T-helper 1 cell (primary cell): ENCODE measurements at regions not wholly inside any gene's neighbourhood (a gene's known extent, or its start where the extent isn't known, plus 50 kb on each side); places are given as distances from the start of the nearest gene placed in this dataset.
"Not testable (repeated sequence)": the region's sequence is repeated elsewhere in the genome, so short reads cannot be mapped to it uniquely, and the experiment has no call there.

Source experiments
- DNase-seq, 5 donors: peaks; one replicate each; pipeline ENCODE4 v3.0.0-alpha.2; 2012 to 2020

DNA sequence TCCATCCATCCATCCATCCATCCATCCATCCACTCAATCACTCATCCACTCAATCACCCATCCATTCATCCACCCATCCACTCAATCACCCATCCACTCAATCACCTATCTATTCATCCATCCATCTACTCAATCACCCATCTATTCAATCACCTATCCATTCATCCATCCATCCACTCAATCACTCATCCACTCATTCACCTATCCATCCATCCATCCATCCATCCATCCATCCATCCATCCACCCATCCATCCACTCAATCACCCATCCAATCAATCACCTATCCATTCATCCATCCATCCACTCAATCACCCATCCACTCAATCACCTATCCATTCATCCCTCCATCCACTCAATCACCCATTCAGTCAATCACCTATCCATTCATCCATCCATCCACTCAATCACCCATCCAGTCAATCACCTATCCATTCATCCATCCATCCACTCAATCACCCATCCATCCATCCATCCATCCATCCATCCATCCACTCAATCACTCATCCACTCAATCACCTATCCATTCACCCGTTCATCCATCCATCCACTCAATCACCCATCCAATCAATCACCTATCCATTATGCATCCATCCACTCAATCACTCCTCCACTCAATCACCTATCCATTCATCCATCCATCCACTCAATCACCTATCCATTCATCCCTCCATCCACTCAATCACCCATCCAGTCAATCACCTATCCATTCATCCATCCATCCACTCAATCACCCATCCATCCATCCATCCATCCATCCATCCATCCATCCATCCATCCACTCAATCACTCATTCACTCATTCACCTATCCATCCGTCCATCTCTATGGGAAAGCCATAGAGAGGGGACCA, 114.7 kb upstream of the ZBTB40 start:
- not testable (repeated sequence) for DNase-seq

GRCh38 chr1:22338071-22338765, 113.4 kb upstream of the ZBTB40 start:
- DNase-seq: no peak

DNA sequence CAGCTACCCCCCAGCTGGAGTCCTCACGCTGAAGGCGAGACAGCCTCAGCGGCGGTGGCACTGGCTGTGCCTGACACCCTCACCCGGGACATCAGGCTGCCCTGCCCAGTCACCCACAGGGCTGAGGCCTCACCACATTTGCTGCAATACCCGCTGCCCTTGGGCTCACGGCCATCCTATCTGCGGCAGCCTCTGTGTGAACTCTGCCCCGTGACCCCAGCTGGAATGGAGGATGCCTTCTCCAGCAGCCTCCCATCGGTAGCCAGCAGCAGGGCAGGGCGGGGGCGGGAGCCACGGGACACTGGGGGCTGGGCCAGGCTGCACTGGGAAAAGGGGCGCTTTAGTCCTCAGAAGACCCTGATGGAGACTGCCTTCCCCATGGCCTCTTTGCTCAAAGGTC, 112.4 kb upstream of the ZBTB40 start:
- DNase-seq: no peak

GRCh38 chr1:22340066-22340465, 111.6 kb upstream of the ZBTB40 start:
- DNase-seq: no peak

DNA sequence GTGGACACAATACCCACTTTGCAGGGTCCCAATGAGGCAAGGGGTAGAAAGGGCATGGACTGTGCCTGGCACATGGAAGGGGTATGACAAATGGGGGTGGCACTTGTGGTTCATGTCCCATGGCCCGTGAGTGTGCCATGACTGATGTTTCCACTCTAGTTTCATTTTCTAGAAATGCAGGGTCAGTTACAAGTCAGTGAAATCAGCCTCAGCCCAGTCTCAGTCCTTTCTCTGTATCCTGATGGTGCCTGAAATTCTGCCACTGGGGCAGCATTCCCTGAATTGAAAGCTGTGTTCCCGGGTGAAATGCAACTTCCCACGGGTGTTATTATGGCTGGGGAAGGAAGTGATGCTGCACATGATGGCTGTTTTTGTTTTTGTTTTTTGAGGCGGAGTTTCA, 110.8 kb upstream of the ZBTB40 start:
- no peak for DNase-seq

- no peak for DNase-seq
Observed at GRCh38 chr1:22341791-22342605, 109.7 kb upstream of the ZBTB40 start.

DNA sequence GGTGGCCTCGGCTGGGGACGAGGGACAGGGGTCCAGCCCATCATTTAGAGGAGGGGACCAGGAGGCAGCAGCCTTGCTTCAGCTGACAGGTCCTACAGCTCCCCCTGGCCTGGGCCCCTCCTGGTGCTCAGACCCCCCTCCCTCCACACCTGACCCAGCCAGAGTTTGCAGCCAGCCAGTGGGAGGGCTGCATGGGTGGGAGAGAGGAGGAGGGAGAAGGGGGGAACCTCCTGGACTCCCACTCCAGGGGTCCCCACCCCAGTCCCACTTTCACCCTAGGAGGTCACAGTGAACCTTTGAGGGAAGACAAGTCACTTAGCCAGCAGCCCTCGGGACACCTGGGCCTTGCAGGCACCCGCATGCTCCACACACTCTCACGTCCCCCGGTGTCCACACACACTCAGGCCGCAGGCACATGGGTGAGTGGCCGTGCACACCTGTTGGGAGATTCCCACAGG, 108.9 kb upstream of the ZBTB40 start:
- no peak for DNase-seq

DNA sequence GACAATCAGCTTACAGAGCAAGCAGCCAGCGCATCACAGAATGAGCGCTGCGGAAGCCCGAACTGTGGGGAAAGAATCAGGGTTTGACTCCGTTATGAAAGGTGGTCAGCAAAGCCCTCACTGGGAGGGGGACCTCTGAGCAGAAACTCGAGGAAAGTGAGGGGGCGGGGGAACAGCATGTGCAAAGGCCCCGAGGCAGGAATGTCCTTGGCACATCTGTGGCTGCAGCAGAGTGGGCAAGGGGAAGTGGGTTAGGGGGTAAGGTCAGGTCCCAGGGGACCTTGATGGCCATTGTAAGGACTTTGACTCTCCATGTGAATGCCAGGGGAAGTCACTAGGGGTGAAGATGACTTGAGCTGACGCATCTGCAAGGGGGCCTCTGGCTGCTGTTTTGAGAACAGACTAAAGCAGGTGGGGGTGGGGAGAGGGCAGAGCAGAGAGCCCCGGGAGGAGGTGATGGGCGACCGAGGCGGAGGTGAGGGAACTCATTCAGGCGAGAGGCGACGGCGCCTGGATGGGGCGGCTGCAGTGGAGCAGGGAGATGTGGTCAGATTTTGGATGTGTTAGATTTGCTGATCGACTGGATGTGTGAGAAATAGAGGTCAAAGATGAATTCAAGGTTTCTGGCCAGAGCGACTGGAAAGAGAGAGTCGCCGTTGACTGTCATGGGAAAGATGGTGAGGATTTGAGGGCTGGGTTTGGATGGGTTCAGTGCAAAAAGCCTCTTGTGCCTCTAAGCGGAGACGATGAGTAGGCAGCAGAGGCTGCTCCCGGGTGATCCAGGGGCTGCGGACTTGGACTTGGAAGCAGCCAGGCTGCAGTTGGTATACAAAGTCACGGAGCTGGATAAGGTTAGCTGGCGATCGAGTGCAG, 108.0 kb upstream of the ZBTB40 start:
- no peak for DNase-seq

DNA sequence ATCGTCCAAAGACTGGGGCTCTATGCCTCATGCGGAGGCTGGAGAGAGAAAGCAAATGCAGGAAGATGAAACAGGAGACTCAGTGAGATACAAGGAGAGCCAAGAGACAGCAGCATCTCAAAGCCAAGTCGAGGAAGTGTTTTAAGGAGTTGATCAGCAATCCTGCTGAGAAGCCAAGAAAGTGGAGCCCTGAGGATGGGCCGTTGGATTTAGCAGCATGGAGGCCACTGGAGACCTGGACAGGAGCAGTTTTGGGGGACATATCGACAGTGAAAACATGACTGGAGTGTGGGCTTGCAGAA, 107.4 kb upstream of the ZBTB40 start:
- no peak for DNase-seq

GRCh38 chr1:22344851-22345560, 106.6 kb upstream of the ZBTB40 start:
- no peak for DNase-seq

- DNase-seq: no peak
Observed at GRCh38 chr1:22347854-22348760, 103.5 kb upstream of the ZBTB40 start.

DNA sequence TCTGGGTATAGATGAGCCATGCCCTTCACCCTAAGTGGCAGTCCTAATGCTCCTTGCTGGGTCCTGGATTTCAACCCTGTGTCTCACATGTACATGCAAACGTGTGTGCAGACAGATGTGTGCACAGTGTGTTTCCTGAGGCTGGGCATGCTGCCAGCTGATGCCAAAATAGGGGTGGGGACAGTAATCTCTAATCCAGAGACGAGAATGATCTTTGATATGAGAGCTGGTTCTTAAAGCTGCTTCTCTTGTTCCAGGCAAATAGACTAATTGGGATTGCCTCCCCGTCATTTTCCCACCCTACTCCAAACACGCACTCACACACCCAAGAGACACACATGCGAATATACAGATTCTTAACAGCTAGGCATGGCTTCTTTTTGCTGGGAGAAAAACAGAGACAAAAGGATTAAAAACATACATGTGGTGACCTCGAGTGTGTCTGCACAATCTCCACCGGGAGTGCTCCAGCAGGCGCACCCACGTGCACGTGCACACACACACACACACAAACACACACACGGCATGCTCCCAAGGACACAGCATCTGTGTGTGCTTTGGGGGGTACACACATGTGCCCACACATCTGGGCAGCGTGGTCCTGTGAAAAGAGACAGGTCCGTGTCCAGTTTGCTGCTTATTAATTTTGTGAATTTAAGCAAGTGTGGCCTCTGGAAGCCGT, 102.1 kb upstream of the ZBTB40 start:
- no peak for DNase-seq

GRCh38 chr1:22350171-22350923, 101.3 kb upstream of the ZBTB40 start:
- DNase-seq: no peak

DNA sequence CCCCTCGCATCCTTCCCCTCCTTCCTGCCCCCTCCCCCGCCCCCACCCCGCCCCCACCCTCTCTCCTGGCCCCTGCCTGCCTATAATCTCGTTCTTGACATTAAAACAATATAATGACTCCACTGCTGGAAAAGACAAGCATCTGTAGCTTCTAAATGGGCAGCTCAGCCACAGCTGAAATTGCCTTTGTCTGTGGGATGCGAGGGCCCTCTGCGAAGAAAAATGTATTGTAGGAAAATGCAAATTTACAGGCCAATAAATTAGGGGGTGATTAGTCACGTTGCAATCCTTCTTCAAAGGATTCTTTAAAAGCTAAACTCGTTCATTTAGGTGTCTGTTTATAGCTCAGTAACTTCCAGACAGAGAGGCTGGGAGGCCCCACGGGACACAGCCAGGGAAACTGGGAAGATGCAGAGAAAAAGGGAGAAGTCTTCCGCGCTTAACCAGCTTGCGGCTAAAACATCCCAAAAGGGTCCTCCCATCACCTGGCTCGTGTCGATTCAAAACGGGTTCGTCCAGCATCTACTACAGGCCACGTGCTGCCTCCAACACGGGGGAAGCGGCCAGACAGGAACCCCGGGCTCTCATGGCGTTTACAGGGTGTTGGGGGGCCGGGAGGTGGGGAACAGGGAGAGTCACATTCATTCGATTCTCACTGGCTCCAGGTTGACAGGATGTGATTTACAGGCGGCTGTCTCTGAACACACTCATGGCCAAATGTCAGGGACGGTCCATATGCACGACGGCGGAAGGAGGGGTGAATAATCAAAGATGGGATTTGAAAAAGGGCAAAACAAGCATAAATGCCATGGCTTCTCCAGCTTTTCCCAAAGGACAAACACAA, 100.5 kb upstream of the ZBTB40 start:
- no peak for DNase-seq

DNA sequence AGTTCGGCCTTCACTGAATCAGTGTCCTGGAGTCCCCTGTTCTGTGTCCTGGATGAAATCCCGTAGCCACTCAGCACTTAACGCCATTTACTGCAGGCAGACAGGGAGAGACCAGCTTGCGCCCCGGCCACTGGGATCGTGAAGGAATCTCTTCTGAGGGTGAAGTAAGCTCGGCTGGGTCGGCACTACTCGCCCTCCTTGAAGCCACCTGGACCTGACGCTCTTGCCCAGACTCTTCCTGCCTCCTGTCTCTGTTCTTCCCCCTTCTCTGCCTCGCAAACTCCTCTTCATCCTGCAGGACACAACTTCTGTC, 99.9 kb upstream of the ZBTB40 start:
- no peak for DNase-seq

DNA sequence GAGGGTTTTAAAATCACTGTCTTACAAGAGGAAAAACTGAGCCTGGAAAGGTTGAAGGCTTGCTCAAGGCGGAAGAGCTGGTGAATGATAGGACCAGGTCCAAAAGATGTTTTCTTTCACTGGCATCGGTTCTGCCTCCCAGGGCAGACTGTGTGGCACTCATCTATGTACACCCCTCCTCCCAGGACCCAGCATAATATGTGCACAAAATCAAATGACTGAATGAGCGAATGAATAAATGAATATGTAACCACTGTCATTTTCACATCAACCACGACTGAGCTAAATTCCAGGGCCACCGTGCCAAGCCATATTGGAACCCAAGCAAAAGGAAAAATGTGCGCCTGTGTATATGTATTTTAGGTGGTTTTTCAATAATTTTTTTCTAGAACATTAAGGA, 99.3 kb upstream of the ZBTB40 start:
- no peak for DNase-seq

GRCh38 chr1:22352896-22353295, 98.8 kb upstream of the ZBTB40 start:
- no peak for DNase-seq

- no peak for DNase-seq
Observed at GRCh38 chr1:22359427-22359826, 92.2 kb upstream of the ZBTB40 start.
